ENCODE measurements at regions not wholly inside any gene's neighbourhood (a gene's known extent, or its start where the extent isn't known, plus 50 kb on each side); places are given as distances from the start of the nearest gene placed in this dataset.

DNA sequence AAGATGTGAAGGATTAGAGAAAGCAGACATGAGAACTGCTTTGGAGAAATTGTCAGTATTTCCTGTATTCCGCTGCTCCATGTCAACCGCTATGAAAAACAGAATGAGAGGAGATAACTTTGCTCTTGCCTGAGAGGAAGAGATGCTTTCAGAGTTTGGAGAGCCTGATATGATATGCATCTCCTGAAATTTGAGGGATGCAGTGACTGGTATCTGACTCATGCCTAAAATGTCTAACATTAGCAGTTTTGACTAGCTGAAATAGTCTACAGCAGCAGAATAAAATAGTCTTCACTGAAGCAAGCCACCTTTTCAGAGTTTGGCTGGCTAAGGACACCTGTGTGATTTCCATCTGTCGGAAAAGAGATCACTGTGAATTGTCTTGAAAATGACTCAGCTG, 165.8 kb upstream of the LRRC7 start:
- no peaks in the 10 kb centered on the region for H3K27me3 Mint-ChIP-seq (ENCODE audit: low read depth)
- ChIA-PET CTCF (no interaction called here), POLR2A (no interaction called here)
- H3K9me3 Mint-ChIP-seq, result no peaks in the 10 kb centered on the region
- H3K4me3 Mint-ChIP-seq, result no peak overlapping the region
- no peak for ATAC-seq
- H3K4me1 Mint-ChIP-seq, result peaks cover 22% of the 10 kb centered on the region
- no peaks in the 10 kb centered on the region for H3K36me3 Mint-ChIP-seq
- no peak overlapping the region for H3K27ac Mint-ChIP-seq
- no peak for TF ChIP-seq NFATC4 (CRISPR knock-in tag; IDR thresholded peaks at IDR 0.05)
- no peak for TF ChIP-seq ZNF423 (CRISPR knock-in tag; IDR thresholded peaks at IDR 0.05)
- no peak for TF ChIP-seq ZNF317 (CRISPR knock-in tag; IDR thresholded peaks at IDR 0.05; ENCODE audit: borderline replicate concordance, low read depth)
- no peak for TF ChIP-seq GTF2I (CRISPR knock-in tag; conservative IDR thresholded peaks at IDR 0.05)
- TF ChIP-seq, protein P1, sequence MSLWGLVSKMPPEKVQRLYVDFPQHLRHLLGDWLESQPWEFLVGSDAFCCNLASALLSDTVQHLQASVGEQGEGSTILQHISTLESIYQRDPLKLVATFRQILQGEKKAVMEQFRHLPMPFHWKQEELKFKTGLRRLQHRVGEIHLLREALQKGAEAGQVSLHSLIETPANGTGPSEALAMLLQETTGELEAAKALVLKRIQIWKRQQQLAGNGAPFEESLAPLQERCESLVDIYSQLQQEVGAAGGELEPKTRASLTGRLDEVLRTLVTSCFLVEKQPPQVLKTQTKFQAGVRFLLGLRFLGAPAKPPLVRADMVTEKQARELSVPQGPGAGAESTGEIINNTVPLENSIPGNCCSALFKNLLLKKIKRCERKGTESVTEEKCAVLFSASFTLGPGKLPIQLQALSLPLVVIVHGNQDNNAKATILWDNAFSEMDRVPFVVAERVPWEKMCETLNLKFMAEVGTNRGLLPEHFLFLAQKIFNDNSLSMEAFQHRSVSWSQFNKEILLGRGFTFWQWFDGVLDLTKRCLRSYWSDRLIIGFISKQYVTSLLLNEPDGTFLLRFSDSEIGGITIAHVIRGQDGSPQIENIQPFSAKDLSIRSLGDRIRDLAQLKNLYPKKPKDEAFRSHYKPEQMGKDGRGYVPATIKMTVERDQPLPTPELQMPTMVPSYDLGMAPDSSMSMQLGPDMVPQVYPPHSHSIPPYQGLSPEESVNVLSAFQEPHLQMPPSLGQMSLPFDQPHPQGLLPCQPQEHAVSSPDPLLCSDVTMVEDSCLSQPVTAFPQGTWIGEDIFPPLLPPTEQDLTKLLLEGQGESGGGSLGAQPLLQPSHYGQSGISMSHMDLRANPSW (CRISPR knock-in tag; conservative IDR thresholded peaks at IDR 0.05; ENCODE audit: low read depth), result no peak
- TF ChIP-seq ATF1 (CRISPR knock-in tag; IDR thresholded peaks at IDR 0.05), result no peak
- TF ChIP-seq TCF7 (CRISPR knock-in tag; IDR thresholded peaks at IDR 0.05; ENCODE audit: low read depth), result no peak
- TF ChIP-seq, protein P2, sequence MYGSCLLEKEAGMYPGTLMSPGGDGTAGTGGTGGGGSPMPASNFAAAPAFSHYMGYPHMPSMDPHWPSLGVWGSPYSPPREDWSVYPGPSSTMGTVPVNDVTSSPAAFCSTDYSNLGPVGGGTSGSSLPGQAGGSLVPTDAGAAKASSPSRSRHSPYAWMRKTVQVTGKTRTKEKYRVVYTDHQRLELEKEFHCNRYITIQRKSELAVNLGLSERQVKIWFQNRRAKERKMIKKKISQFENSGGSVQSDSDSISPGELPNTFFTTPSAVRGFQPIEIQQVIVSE (CRISPR knock-in tag; IDR thresholded peaks at IDR 0.05; ENCODE audit: borderline replicate concordance), result no peak
- TF ChIP-seq, protein P3, sequence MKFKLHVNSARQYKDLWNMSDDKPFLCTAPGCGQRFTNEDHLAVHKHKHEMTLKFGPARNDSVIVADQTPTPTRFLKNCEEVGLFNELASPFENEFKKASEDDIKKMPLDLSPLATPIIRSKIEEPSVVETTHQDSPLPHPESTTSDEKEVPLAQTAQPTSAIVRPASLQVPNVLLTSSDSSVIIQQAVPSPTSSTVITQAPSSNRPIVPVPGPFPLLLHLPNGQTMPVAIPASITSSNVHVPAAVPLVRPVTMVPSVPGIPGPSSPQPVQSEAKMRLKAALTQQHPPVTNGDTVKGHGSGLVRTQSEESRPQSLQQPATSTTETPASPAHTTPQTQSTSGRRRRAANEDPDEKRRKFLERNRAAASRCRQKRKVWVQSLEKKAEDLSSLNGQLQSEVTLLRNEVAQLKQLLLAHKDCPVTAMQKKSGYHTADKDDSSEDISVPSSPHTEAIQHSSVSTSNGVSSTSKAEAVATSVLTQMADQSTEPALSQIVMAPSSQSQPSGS (CRISPR knock-in tag; IDR thresholded peaks at IDR 0.05; ENCODE audit: borderline replicate concordance, low read depth), result no peak
- no peak for TF ChIP-seq ETV6 (CRISPR knock-in tag; IDR thresholded peaks at IDR 0.05)
- TF ChIP-seq, protein P4, sequence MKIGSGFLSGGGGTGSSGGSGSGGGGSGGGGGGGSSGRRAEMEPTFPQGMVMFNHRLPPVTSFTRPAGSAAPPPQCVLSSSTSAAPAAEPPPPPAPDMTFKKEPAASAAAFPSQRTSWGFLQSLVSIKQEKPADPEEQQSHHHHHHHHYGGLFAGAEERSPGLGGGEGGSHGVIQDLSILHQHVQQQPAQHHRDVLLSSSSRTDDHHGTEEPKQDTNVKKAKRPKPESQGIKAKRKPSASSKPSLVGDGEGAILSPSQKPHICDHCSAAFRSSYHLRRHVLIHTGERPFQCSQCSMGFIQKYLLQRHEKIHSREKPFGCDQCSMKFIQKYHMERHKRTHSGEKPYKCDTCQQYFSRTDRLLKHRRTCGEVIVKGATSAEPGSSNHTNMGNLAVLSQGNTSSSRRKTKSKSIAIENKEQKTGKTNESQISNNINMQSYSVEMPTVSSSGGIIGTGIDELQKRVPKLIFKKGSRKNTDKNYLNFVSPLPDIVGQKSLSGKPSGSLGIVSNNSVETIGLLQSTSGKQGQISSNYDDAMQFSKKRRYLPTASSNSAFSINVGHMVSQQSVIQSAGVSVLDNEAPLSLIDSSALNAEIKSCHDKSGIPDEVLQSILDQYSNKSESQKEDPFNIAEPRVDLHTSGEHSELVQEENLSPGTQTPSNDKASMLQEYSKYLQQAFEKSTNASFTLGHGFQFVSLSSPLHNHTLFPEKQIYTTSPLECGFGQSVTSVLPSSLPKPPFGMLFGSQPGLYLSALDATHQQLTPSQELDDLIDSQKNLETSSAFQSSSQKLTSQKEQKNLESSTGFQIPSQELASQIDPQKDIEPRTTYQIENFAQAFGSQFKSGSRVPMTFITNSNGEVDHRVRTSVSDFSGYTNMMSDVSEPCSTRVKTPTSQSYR (CRISPR knock-in tag; IDR thresholded peaks at IDR 0.05), result no peak
- no peak for TF ChIP-seq ZNF219 (CRISPR knock-in tag; IDR thresholded peaks at IDR 0.05; ENCODE audit: borderline replicate concordance)
- no peak for TF ChIP-seq SMAD3 (CRISPR knock-in tag; IDR thresholded peaks at IDR 0.05; ENCODE audit: borderline replicate concordance)
- TF ChIP-seq, protein P5, sequence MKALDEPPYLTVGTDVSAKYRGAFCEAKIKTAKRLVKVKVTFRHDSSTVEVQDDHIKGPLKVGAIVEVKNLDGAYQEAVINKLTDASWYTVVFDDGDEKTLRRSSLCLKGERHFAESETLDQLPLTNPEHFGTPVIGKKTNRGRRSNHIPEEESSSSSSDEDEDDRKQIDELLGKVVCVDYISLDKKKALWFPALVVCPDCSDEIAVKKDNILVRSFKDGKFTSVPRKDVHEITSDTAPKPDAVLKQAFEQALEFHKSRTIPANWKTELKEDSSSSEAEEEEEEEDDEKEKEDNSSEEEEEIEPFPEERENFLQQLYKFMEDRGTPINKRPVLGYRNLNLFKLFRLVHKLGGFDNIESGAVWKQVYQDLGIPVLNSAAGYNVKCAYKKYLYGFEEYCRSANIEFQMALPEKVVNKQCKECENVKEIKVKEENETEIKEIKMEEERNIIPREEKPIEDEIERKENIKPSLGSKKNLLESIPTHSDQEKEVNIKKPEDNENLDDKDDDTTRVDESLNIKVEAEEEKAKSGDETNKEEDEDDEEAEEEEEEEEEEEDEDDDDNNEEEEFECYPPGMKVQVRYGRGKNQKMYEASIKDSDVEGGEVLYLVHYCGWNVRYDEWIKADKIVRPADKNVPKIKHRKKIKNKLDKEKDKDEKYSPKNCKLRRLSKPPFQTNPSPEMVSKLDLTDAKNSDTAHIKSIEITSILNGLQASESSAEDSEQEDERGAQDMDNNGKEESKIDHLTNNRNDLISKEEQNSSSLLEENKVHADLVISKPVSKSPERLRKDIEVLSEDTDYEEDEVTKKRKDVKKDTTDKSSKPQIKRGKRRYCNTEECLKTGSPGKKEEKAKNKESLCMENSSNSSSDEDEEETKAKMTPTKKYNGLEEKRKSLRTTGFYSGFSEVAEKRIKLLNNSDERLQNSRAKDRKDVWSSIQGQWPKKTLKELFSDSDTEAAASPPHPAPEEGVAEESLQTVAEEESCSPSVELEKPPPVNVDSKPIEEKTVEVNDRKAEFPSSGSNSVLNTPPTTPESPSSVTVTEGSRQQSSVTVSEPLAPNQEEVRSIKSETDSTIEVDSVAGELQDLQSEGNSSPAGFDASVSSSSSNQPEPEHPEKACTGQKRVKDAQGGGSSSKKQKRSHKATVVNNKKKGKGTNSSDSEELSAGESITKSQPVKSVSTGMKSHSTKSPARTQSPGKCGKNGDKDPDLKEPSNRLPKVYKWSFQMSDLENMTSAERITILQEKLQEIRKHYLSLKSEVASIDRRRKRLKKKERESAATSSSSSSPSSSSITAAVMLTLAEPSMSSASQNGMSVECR (CRISPR knock-in tag; IDR thresholded peaks at IDR 0.05; ENCODE audit: borderline replicate concordance), result no peak
- no peak for DNase-seq (ENCODE audit: low spot score)

Data from WTC11 (cell line).